ENCODE measurements at regions not wholly inside any gene's neighbourhood (a gene's known extent, or its start where the extent isn't known, plus 50 kb on each side); places are given as distances from the start of the nearest gene placed in this dataset.

DNA sequence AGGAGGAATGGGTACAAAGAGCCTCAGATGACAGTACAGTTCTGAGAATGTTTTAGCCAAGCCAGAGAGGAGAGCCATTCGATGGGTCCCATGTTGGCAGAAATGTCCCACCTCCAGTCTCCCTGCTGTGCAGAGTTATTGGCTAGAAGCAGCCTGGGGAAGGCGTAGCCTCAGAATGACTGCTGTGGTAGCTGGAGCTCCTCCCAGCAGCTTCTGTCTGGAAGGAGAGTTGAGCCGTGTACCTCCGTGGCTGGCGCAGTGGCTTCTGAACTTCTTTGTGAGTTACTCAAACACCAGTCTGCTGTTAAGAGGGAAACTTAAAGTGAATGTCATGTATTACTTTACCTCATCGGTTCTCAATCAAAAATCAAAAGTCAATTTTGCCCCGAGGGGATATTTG is 193.3 kb upstream of the SNX2 start:
- no peak for DNase-seq
- H3K4me1 Mint-ChIP-seq (ENCODE audit: low read depth): peaks cover 7% of the 10 kb centered on the region; the same call in 1 of the 2 replicates
- no peaks in the 10 kb centered on the region for H3K36me3 Mint-ChIP-seq (ENCODE audit: low read depth)
- H3K27ac Mint-ChIP-seq: no peak overlapping the region
- H3K4me3 Mint-ChIP-seq: no peak overlapping the region
- TF ChIP-seq, protein P1, sequence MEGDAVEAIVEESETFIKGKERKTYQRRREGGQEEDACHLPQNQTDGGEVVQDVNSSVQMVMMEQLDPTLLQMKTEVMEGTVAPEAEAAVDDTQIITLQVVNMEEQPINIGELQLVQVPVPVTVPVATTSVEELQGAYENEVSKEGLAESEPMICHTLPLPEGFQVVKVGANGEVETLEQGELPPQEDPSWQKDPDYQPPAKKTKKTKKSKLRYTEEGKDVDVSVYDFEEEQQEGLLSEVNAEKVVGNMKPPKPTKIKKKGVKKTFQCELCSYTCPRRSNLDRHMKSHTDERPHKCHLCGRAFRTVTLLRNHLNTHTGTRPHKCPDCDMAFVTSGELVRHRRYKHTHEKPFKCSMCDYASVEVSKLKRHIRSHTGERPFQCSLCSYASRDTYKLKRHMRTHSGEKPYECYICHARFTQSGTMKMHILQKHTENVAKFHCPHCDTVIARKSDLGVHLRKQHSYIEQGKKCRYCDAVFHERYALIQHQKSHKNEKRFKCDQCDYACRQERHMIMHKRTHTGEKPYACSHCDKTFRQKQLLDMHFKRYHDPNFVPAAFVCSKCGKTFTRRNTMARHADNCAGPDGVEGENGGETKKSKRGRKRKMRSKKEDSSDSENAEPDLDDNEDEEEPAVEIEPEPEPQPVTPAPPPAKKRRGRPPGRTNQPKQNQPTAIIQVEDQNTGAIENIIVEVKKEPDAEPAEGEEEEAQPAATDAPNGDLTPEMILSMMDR (IDR thresholded peaks at IDR 0.05): no peak
- H3K9me3 Mint-ChIP-seq: no peaks in the 10 kb centered on the region
- H3K27me3 Mint-ChIP-seq (ENCODE audit: insufficient read depth): peaks cover 7% of the 10 kb centered on the region; the same call in 1 of the 2 replicates

DNA sequence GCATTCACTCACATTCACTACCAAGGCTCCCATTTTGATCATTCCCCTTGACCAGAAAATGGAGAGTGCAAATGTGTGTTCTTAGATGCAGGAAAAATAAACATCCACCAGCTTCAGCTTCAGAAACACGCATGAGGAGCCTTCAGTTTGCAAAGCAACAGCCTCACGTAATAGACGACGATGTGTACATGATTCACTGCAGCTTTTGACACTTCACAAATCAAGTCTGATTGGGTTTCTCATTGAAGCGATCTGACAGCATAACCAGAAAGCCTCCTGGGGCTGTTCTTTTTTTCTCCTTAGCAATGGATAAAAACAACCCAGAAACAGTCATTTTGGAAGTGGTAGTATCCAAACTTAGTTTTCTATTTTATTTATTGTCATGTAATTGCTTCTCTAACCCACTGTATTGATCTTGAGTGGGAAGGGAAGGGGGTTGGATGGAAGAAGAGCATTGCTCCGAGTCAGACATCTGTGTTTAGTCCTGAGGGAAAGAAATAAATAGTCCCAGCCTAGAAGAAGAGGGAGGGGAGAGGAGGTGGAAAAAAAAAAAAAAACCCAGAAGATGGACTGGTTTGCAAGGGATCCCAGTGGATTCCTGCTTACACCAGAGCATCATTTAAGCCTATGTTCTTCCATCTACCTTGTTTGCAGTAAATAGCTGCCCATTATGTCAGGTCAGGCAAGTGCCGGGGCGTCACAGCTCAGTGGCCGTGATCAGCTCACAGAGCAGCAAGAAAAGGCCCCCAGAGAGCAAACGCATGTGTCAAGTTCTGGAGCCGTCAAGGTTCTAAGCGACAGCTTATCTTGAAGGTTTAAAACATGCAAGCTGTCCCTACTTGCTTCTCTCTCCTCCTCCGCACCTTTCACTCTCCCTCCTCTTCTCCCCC is 190.2 kb upstream of the SNX2 start:
- TF ChIP-seq, protein P1 (IDR thresholded peaks at IDR 0.05): no peak
- H3K27ac Mint-ChIP-seq: no peak overlapping the region
- no peak for DNase-seq
- no peaks in the 10 kb centered on the region for H3K9me3 Mint-ChIP-seq
- H3K27me3 Mint-ChIP-seq (ENCODE audit: insufficient read depth): peaks cover 7% of the 10 kb centered on the region; the same call in 1 of the 2 replicates
- H3K4me1 Mint-ChIP-seq (ENCODE audit: low read depth): peaks cover 7% of the 10 kb centered on the region; the same call in 1 of the 2 replicates
- no peak overlapping the region for H3K4me3 Mint-ChIP-seq
- H3K36me3 Mint-ChIP-seq (ENCODE audit: low read depth): no peaks in the 10 kb centered on the region

DNA sequence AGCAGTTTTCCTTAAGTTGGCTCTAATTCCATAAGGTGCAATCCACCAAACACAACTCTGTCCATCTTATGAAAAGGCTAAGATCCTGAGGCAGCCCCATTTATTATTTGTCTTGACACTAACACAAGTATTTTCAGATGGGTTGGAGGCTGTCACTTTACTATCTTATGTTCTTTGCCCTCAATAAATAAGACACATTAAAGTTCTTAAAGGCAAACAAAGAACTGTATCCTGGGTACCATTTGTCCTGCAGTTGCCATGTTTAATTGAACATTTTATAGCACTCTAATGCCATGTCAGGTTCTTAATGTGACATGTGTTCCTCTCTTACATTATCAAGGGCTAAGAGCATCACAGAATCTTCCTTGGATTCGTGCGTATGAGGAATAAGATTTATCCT is 189.5 kb upstream of the SNX2 start:
- TF ChIP-seq, protein P1 (IDR thresholded peaks at IDR 0.05): no peak
- H3K4me1 Mint-ChIP-seq (ENCODE audit: low read depth): peaks cover 7% of the 10 kb centered on the region; the same call in 1 of the 2 replicates
- H3K9me3 Mint-ChIP-seq: no peaks in the 10 kb centered on the region
- no peak overlapping the region for H3K27ac Mint-ChIP-seq
- no peak for DNase-seq
- H3K36me3 Mint-ChIP-seq (ENCODE audit: low read depth): no peaks in the 10 kb centered on the region
- H3K27me3 Mint-ChIP-seq (ENCODE audit: insufficient read depth): peaks cover 7% of the 10 kb centered on the region; the same call in 1 of the 2 replicates
- H3K4me3 Mint-ChIP-seq: no peak overlapping the region

DNA sequence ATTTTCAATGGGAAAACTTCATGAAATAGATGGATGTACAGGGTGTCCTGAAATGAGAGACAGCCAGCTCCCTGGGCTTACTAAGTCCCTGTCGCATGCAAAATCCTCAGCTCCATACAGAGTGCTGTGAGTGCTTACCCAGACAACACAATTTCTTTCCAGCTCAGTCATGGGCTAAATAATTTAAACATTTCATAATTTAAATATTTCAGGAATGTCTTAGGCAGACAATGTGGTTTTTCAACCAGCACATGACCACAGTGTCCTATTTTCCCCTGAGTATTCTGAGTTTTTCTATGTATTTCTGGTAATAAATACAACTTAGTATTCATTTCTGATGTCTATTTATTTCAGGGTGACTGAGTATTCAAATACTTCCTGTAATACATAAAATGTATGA is 188.5 kb upstream of the SNX2 start:
- Mint-ChIP-seq H3K27me3 (ENCODE audit: insufficient read depth) (peaks cover 5% of the 10 kb centered on the region; the same call in 1 of the 2 replicates), H3K27ac (no peak overlapping the region), H3K4me1 (ENCODE audit: low read depth) (peaks cover 7% of the 10 kb centered on the region; the same call in 1 of the 2 replicates), H3K4me3 (no peak overlapping the region), H3K9me3 (no peaks in the 10 kb centered on the region), H3K36me3 (ENCODE audit: low read depth) (no peaks in the 10 kb centered on the region)
- DNase-seq: peak; percentile 8
- TF ChIP-seq, protein P1 (IDR thresholded peaks at IDR 0.05): no peak

DNA sequence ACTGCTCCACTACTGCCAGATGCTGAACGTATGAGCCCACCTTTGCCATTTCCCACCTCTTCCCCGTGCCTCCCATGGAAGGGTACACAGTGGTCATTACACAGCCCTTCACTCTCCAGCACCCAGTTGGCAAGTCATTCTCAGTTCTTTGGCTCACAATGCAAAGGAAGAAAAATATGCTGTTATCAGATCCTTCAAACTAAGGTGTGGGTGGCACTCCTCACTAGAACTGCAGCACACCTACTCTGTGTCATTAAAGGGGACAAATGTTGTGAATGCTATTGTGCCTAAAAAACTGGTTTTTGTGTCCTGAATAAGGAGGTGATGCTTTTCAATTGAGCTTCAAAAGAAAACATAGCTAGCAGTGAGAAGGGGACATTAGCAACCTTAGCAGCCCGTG is 183.1 kb upstream of the SNX2 start:
- Mint-ChIP-seq H3K9me3 (no peaks in the 10 kb centered on the region), H3K27ac (no peak overlapping the region)
- DNase-seq: no peak

More for the DNA sequence above, 183.1 kb upstream of the SNX2 start:
- H3K4me1 Mint-ChIP-seq (ENCODE audit: low read depth): no peaks in the 10 kb centered on the region
- no peaks in the 10 kb centered on the region for H3K36me3 Mint-ChIP-seq (ENCODE audit: low read depth)
- H3K27me3 Mint-ChIP-seq (ENCODE audit: insufficient read depth): no peaks in the 10 kb centered on the region
- no peak overlapping the region for H3K4me3 Mint-ChIP-seq
- TF ChIP-seq, protein P1 (IDR thresholded peaks at IDR 0.05): no peak

All from HFFc6 (cell line).